Duodenal mucosa (tissue), 2 donors: ENCODE measurements at regions not wholly inside any gene's neighbourhood (a gene's known extent, or its start where the extent isn't known, plus 50 kb on each side); places are given as distances from the start of the nearest gene placed in this dataset.

ENCODE experiments used
- H3K27ac ChIP-seq: one replicate; pipeline ENCODE4 v1.7.0; 2013; ENCODE audit warnings: low read depth, low read length
- H3K27me3 ChIP-seq, 2 donors: one replicate each; pipeline ENCODE4 v1.7.0; 2013; ENCODE audit warnings: low read length in 2 of 2, control low read depth in 1 of 2; ENCODE audit not compliant: insufficient read depth in 2 of 2, control insufficient read depth in 1 of 2
- H3K36me3 ChIP-seq, 2 donors: one replicate each; pipeline ENCODE4 v1.7.0; 2013; ENCODE audit warnings: low read length in 2 of 2, control low read depth in 1 of 2; ENCODE audit not compliant: insufficient read depth in 2 of 2, control insufficient read depth in 1 of 2
- H3K4me1 ChIP-seq, 2 donors: one replicate each; pipeline ENCODE4 v1.7.0; 2013; ENCODE audit warnings: low read length in 2 of 2, control low read depth in 1 of 2; ENCODE audit not compliant: insufficient read depth in 2 of 2, control insufficient read depth in 1 of 2
- H3K4me3 ChIP-seq, 2 donors: one replicate each; pipeline ENCODE4 v1.7.0; 2013; ENCODE audit warnings: low read length in 2 of 2, low read depth in 1 of 2
- H3K9ac ChIP-seq, 2 donors: one replicate each; pipeline ENCODE4 v1.7.0; 2013; ENCODE audit warnings: low read length in 2 of 2, low read depth in 1 of 2
- H3K9me3 ChIP-seq, 2 donors: one replicate each; pipeline ENCODE4 v1.7.0; 2013; ENCODE audit warnings: low read length in 2 of 2, control low read depth in 1 of 2; ENCODE audit not compliant: control insufficient read depth in 1 of 2

DNA sequence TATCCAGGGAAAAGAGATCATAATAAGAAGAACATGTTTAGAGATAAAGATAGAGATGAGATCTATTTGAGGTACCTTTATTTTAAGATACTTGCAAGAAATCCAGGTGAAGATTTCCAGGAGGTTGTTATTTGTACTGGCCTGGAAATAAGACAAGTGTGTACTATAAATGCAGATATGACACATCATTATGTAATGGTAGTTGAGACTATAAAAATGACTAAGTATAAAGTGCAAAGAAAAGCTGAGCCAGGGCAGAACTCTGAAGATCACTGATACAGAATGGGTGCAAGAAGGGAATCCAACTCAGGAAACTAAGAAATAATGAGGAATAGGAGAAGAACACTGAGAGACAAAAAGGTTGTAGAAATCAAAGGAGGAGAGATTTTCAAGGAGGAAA lies 378.2 kb upstream of the PBX1 start:
- H3K36me3 ChIP-seq: no peaks in the 10 kb centered on the region
- H3K9ac ChIP-seq: no peak overlapping the region
- peaks cover 7 to 29% of the 10 kb centered on the region in 2 donors for H3K4me1 ChIP-seq
- no peaks in the 10 kb centered on the region for H3K27me3 ChIP-seq
- H3K9me3 ChIP-seq: no peaks in the 10 kb centered on the region
- no peak overlapping the region for H3K27ac ChIP-seq
- no peak overlapping the region for H3K4me3 ChIP-seq

DNA sequence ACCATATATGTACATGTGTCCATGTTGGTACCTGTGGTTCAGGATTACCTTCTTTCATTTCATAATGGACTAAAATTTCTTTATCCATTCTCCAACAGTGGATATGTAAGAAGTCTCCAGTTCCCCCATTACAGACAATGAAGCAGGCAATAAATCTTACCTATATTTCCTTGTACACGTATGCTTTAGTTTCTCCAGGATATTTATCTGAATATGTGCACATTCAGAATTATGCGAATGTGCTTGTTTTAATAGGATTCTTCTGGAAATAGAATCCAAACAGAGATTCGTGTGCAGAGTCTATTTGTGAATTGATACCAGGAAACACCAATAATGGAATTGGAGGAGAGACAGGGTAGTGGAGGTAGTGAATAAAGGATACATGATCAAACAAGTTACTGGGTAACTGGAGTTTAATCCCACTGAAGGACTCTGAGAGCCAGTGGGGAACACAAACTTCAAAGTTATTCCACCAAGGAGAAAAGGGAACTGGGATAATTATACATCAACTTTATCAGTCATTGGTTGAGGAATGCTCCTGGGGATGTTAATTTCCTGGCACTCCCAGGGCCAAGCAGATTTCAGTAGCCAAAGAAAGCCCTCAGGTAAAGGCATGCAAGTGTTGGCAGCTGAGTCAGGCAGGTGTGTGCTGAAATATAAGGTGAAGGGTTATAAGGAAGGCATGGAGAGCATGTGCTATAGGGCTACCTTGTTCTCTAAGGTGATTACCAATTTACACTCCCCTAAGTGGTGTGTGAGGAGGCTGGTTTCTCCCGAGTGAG lies 374.9 kb upstream of the PBX1 start:
- H3K27ac ChIP-seq: no peak overlapping the region
- H3K4me3 ChIP-seq: no peak overlapping the region
- H3K4me1 ChIP-seq: peaks cover 12 to 37% of the 10 kb centered on the region in 2 donors
- no peaks in the 10 kb centered on the region for H3K9me3 ChIP-seq
- no peaks in the 10 kb centered on the region for H3K36me3 ChIP-seq
- H3K9ac ChIP-seq: no peak overlapping the region
- H3K27me3 ChIP-seq: no peaks in the 10 kb centered on the region

DNA sequence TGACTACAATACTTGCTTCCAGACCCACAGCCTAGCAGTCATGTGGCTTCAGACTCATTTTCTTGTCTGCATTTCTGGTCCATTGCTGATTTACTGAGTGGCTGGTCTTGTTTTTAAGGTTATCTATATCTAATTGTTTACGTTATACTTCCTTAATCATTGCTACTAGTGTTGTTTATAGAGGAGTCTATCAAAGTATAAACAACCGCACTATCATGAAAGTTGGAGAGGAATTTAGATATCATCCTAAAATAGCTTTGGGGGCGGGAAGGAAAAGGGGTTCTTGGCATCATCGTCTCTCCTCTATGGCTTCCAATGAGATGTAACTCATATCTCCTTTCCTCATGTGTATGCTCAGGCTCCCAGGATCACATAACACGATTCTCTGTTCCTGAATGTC lies 372.1 kb upstream of the PBX1 start:
- H3K27ac ChIP-seq: no peak overlapping the region
- H3K27me3 ChIP-seq: no peaks in the 10 kb centered on the region
- no peaks in the 10 kb centered on the region for H3K36me3 ChIP-seq
- H3K4me3 ChIP-seq: no peak overlapping the region
- H3K9me3 ChIP-seq: no peaks in the 10 kb centered on the region
- H3K9ac ChIP-seq: no peak overlapping the region
- peaks cover 13 to 28% of the 10 kb centered on the region in 2 donors for H3K4me1 ChIP-seq

GRCh38 chr1:164188497-164188896 lies 370.5 kb upstream of the PBX1 start:
- no peaks in the 10 kb centered on the region for H3K27me3 ChIP-seq
- no peak overlapping the region for H3K4me3 ChIP-seq

DNA sequence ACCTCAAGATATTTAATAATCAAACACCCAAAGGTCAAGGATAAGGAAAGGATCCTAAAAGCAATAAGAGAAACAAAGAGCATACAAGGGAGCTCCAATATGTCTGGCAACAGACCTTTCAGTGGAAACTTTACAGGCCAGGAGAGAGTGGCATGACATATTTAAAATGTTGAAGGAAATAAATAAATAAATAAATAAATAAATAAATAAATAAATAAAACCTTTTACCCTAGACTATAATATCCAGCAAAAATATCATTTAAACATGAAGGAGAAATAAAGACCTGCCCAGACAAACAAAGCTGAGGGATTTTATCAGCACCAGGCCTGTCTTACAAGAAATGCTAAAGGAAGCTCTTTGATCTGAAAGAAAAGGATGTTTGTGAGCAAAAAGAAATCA lies 367.8 kb upstream of the PBX1 start:
- no peaks in the 10 kb centered on the region for H3K9me3 ChIP-seq

More at GRCh38 chr1:164188497-164188896, 370.5 kb upstream of the PBX1 start:
- no peaks in the 10 kb centered on the region for H3K9me3 ChIP-seq
- no peak overlapping the region for H3K27ac ChIP-seq
- H3K4me1 ChIP-seq: peaks cover 6 to 25% of the 10 kb centered on the region in 2 donors
- H3K9ac ChIP-seq: no peak overlapping the region
- no peaks in the 10 kb centered on the region for H3K36me3 ChIP-seq

GRCh38 chr1:164210211-164210739 lies 348.7 kb upstream of the PBX1 start:
- Histone ChIP-seq H3K27me3 (no peaks in the 10 kb centered on the region), H3K9ac (no peak overlapping the region), H3K36me3 (no peaks in the 10 kb centered on the region), H3K9me3 (no peaks in the 10 kb centered on the region), H3K27ac (no peak overlapping the region), H3K4me1 (peaks cover 0 to 9% of the 10 kb centered on the region in 2 donors), H3K4me3 (no peak overlapping the region)

More for the DNA sequence above, 367.8 kb upstream of the PBX1 start:
- no peak overlapping the region for H3K9ac ChIP-seq
- peaks cover 6 to 13% of the 10 kb centered on the region in 2 donors for H3K4me1 ChIP-seq
- no peaks in the 10 kb centered on the region for H3K27me3 ChIP-seq
- H3K27ac ChIP-seq: no peak overlapping the region
- no peaks in the 10 kb centered on the region for H3K36me3 ChIP-seq
- H3K4me3 ChIP-seq: no peak overlapping the region

DNA sequence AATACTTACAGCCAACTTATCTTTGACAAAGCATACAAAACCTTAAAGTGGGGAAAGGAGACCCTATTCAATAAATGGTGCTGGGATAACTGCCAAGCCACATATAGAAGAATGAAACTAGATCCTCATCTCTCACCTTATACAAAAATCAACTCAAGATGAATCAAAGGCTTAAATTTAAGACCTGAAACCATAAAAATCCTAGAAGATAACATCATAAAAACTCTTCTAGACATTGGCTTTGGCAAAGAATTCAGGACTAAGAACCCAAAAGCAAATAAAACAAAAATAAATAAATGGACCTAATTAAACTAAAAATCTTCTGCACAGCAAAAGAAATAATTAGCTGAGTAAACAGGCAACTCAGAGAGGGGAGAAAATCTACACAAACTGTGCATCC lies 335.6 kb upstream of the PBX1 start:
- no peaks in the 10 kb centered on the region for H3K27me3 ChIP-seq
- peaks cover 0 to 5% of the 10 kb centered on the region in 2 donors for H3K4me1 ChIP-seq

DNA sequence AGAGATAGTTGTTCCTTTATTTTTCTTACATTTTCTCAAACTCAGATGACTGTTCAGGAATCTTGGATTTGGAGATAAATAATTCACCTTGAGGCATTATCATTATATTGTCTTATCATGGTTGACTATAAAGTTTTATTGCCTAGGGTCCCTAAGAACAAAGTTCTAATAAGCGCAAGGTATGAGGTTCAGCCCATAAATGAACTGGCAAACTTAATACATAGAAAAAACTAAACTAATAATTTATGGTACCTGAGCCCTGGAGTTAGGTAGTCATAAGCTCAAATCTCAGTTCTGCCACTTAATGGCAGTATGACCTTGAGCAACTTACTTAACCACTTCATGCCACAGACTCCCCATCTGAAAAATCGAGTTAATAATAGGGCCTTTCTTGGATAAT lies 334.0 kb upstream of the PBX1 start:
- Histone ChIP-seq H3K4me1 (peaks cover 0 to 5% of the 10 kb centered on the region in 2 donors), H3K27me3 (no peaks in the 10 kb centered on the region), H3K27ac (no peak overlapping the region), H3K9me3 (no peaks in the 10 kb centered on the region), H3K9ac (no peak overlapping the region), H3K4me3 (no peak overlapping the region), H3K36me3 (no peaks in the 10 kb centered on the region)

More for the DNA sequence above, 335.6 kb upstream of the PBX1 start:
- H3K27ac ChIP-seq: no peak overlapping the region
- H3K4me3 ChIP-seq: no peak overlapping the region
- no peaks in the 10 kb centered on the region for H3K36me3 ChIP-seq
- no peak overlapping the region for H3K9ac ChIP-seq
- no peaks in the 10 kb centered on the region for H3K9me3 ChIP-seq

GRCh38 chr1:164226977-164227376 lies 332.0 kb upstream of the PBX1 start:
- Histone ChIP-seq H3K9me3 (no peaks in the 10 kb centered on the region), H3K27me3 (no peaks in the 10 kb centered on the region), H3K9ac (no peak overlapping the region), H3K27ac (no peak overlapping the region), H3K4me1 (peaks cover 0 to 5% of the 10 kb centered on the region in 2 donors), H3K36me3 (no peaks in the 10 kb centered on the region), H3K4me3 (no peak overlapping the region)

GRCh38 chr1:164228928-164229327 lies 330.1 kb upstream of the PBX1 start:
- Histone ChIP-seq H3K27me3 (no peaks in the 10 kb centered on the region), H3K9ac (no peak overlapping the region), H3K4me1 (peaks cover 0 to 5% of the 10 kb centered on the region in 2 donors), H3K36me3 (no peaks in the 10 kb centered on the region), H3K4me3 (no peak overlapping the region), H3K27ac (no peak overlapping the region), H3K9me3 (no peaks in the 10 kb centered on the region)
